Adrenal gland (tissue), 5 donors: ENCODE measurements at regions not wholly inside any gene's neighbourhood (a gene's known extent, or its start where the extent isn't known, plus 50 kb on each side); places are given as distances from the start of the nearest gene placed in this dataset.

Experiments used
- POLR2A ChIP-seq, 2 donors: fragments of 450-650 bp; IDR thresholded peaks; one replicate each; pipeline ENCODE4 v1.6.1; 2017; ENCODE audit warnings: antibody characterized with exemption in 2 of 2, mild to moderate bottlenecking in 2 of 2, moderate library complexity in 1 of 2
- TF ChIP-seq, protein P1 (sequence below), 6 experiments: fragments of 450-650 bp in 4 of 6; fragments of 200-600 bp in 2 of 6; sonication (generic) in 1 of 6; IDR thresholded peaks; 1 replicate in 5 of 6; 2 replicates in 1 of 6; pipeline versions ENCODE4 v1.5.1 to v1.8.0; 2016 to 2021; ENCODE audit warnings: antibody characterized with exemption in 6 of 6, mild to moderate bottlenecking in 2 of 6, moderate library complexity in 1 of 6
- donor health status: DM: no; HTN: no; CAD: no.

DNA sequence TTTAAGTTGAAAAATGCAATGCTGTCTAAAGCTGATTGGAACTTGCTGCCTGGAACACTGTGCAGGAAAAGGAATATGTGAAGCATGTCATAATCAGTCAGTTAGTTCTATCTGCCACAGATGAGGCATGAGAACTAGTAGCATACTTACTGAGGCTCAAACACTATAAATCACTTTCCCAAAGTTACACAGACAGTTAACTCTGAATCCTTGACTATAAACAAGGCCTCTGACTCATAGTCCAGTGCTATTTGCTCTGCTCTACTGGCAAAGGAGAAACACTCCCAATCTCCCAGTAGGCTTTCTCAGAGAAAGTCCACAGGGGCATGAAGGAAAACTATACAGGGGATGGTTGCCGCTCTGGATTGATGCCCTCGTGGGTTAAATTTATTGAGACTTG lies 2078.4 kb upstream of the TENM3 start:
- TF ChIP-seq, protein P1, sequence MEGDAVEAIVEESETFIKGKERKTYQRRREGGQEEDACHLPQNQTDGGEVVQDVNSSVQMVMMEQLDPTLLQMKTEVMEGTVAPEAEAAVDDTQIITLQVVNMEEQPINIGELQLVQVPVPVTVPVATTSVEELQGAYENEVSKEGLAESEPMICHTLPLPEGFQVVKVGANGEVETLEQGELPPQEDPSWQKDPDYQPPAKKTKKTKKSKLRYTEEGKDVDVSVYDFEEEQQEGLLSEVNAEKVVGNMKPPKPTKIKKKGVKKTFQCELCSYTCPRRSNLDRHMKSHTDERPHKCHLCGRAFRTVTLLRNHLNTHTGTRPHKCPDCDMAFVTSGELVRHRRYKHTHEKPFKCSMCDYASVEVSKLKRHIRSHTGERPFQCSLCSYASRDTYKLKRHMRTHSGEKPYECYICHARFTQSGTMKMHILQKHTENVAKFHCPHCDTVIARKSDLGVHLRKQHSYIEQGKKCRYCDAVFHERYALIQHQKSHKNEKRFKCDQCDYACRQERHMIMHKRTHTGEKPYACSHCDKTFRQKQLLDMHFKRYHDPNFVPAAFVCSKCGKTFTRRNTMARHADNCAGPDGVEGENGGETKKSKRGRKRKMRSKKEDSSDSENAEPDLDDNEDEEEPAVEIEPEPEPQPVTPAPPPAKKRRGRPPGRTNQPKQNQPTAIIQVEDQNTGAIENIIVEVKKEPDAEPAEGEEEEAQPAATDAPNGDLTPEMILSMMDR (IDR thresholded peaks at IDR 0.05), result no peak
- TF ChIP-seq POLR2A (IDR thresholded peaks at IDR 0.05), result no peak
